ENCODE measurements at regions not wholly inside any gene's neighbourhood (a gene's known extent, or its start where the extent isn't known, plus 50 kb on each side); places are given as distances from the start of the nearest gene placed in this dataset.

DNA sequence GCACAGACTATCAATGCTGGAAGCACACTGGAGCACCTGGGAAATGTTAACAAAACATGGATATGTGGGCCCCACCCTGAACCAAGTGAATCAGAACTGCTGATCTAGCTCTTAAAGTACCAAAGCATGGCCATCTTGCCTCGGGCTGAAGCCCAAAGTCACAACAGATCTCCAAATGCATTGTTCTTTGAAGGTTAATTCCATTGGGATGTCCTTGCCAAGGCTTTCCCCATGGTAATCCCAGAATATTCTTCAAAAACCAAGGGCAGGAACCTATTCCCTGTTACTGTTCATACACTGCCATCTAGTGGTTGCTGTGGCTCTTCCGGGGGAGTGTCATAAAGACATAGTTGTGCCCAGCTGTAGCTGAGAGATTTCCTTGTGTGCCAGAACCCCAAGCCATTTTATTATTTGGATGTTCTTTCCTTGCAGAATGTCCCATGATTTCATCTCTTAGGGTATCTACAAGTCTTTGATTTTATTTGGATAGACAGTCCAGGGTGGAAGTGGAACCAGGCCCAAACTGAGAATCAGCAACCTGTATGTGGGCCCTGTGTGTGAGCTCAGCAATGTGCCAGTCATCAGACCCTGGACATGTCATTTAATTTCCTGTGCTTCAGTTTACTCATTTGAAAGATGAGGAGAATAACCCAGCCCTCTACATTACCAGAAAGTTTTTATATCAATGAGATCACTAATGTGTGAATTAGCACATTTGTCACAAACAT, 290.0 kb downstream of the ACTL7B start:
- POLR2A ChIA-PET (ENCODE audit: low non-redundant PET), result no interaction called here
- CTCF ChIA-PET, result interaction anchor here (0.5 to 2.0 kb wide), 24 partner anchors 23 to 1243 kb away, joined by 3 to 7 read pairs (median 3); no protein-coding TSS in a partner anchor
- TF ChIP-seq, protein P1, sequence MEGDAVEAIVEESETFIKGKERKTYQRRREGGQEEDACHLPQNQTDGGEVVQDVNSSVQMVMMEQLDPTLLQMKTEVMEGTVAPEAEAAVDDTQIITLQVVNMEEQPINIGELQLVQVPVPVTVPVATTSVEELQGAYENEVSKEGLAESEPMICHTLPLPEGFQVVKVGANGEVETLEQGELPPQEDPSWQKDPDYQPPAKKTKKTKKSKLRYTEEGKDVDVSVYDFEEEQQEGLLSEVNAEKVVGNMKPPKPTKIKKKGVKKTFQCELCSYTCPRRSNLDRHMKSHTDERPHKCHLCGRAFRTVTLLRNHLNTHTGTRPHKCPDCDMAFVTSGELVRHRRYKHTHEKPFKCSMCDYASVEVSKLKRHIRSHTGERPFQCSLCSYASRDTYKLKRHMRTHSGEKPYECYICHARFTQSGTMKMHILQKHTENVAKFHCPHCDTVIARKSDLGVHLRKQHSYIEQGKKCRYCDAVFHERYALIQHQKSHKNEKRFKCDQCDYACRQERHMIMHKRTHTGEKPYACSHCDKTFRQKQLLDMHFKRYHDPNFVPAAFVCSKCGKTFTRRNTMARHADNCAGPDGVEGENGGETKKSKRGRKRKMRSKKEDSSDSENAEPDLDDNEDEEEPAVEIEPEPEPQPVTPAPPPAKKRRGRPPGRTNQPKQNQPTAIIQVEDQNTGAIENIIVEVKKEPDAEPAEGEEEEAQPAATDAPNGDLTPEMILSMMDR (conservative IDR thresholded peaks at IDR 0.05; ENCODE audit: low read depth), result peak; percentile 97
- peak; percentile 93 for DNase-seq (ENCODE audit: low spot score)
- H3K27ac ChIP-seq, result peak overlapping the region; percentile 45

DNA sequence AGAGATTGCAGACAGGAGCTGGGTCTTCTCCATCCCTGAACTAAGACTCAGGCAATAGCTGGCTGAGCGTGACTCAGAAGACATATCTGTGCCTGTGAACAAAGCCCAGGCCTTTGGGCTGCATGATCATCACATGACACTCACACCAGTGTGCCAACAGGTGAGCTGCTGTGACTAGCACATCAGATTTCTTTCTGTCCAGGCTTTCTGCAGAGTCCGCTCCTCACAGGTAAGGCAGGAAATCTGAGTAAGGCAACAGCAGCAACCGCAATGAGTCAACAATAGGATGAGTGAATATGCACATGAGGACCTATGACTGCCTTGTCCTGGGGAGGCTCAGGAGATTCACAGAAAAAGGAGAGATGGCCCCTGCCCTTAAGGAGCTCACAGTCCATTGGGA, 293.6 kb downstream of the ACTL7B start:
- DNase-seq (ENCODE audit: low spot score), result peak; percentile 91
- CTCF ChIA-PET, result interaction anchor here (0.5 to 1.3 kb wide), 8 partner anchors 19 to 1137 kb away, joined by 3 to 6 read pairs (median 3); no protein-coding TSS in a partner anchor
- TF ChIP-seq, protein P1 (conservative IDR thresholded peaks at IDR 0.05; ENCODE audit: low read depth), result no peak
- H3K27ac ChIP-seq, result peak overlapping the region; percentile 54
- POLR2A ChIA-PET (ENCODE audit: low non-redundant PET), result no interaction called here

GRCh38 chr9:108559432-108559831, 296.4 kb downstream of the ACTL7B start:
- no peak for DNase-seq (ENCODE audit: low spot score)
- ChIA-PET CTCF (interaction anchor here (0.6 to 0.7 kb wide), 3 partner anchors 115 to 1076 kb away, joined by 3 to 7 read pairs (median 4); no protein-coding TSS in a partner anchor), POLR2A (ENCODE audit: low non-redundant PET) (no interaction called here)
- TF ChIP-seq, protein P1 (conservative IDR thresholded peaks at IDR 0.05; ENCODE audit: low read depth), result no peak
- H3K27ac ChIP-seq, result no peak overlapping the region

- no peak overlapping the region for H3K27ac ChIP-seq
- TF ChIP-seq, protein P1 (conservative IDR thresholded peaks at IDR 0.05; ENCODE audit: low read depth), result no peak
- ChIA-PET POLR2A (ENCODE audit: low non-redundant PET) (no interaction called here), CTCF (interaction anchor here (0.6 kb wide), 1 partner anchor 394 kb away, joined by 3 read pairs; no protein-coding TSS in a partner anchor)
- no peak for DNase-seq (ENCODE audit: low spot score)
These were observed 301.0 kb downstream of the ACTL7B start for GRCh38 chr9:108554831-108555230.

DNA sequence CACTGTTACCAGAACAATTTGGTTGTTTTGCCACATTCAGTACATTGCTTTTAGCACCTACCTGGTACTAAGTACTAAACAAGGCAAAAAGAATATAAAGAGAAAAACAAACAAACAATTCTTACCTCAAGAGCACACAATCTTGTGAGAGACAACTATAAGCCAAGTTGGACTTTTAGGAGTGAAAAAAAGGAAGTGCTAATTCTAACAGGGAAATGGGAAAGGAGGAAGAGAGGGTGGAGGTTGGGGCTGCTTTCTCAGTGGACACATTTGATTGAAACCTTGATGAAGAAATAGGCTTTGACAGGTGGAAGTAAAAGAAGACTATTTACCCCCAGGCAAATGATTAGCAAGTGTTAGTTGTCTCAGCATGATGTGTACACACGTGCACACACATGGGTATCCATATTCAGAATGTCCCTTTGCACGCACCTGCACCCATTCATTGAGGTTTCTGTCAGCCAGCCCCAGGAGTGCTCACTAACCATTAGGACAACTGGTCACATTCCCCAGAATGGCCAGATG, 302.6 kb downstream of the ACTL7B start:
- no peak for DNase-seq (ENCODE audit: low spot score)
- H3K27ac ChIP-seq, result peak overlapping the region; percentile 96; the same call in 1 of the 2 replicates
- ChIA-PET CTCF (interaction anchor here (2.1 kb wide), 1 partner anchor 10 kb away, joined by 8 read pairs; no protein-coding TSS in a partner anchor), POLR2A (ENCODE audit: low non-redundant PET) (no interaction called here)
- TF ChIP-seq, protein P1 (conservative IDR thresholded peaks at IDR 0.05; ENCODE audit: low read depth), result no peak

- peak overlapping the region; percentile 96 for H3K27ac ChIP-seq
- DNase-seq (ENCODE audit: low spot score), result peak; percentile 97
- POLR2A ChIA-PET (ENCODE audit: low non-redundant PET), result no interaction called here
- TF ChIP-seq, protein P1 (conservative IDR thresholded peaks at IDR 0.05; ENCODE audit: low read depth), result no peak
- CTCF ChIA-PET, result interaction anchor here (2.1 kb wide), 1 partner anchor 10 kb away, joined by 8 read pairs; no protein-coding TSS in a partner anchor
These were observed 303.2 kb downstream of the ACTL7B start for GRCh38 chr9:108552459-108553040.
